Erythroblast (primary cell): ENCODE measurements at regions not wholly inside any gene's neighbourhood (a gene's known extent, or its start where the extent isn't known, plus 50 kb on each side); places are given as distances from the start of the nearest gene placed in this dataset.

Experiments used
- GATA1 ChIP-seq: IDR thresholded peaks from 2 replicates; pipeline ENCODE4 v1.6.1; 2011; ENCODE audit warnings: low read depth, mild to moderate bottlenecking, control low read depth, low read length, moderate library complexity
- POLR2A ChIP-seq: IDR thresholded peaks from 2 replicates; pipeline ENCODE4 v1.6.1; 2011; ENCODE audit warnings: mild to moderate bottlenecking, low read length

- no peak for TF ChIP-seq POLR2A
- no peak for TF ChIP-seq GATA1
Observed at GRCh38 chr6:100176311-100176950, 182.4 kb upstream of the MCHR2 start.
